Liver (tissue), 8 donors: ENCODE measurements at regions not wholly inside any gene's neighbourhood (a gene's known extent, or its start where the extent isn't known, plus 50 kb on each side); places are given as distances from the start of the nearest gene placed in this dataset.

Experiments used
- DNase-seq: peaks from one replicate; pipeline ENCODE4 v3.0.0-alpha.2; 2017; ENCODE audit warnings: low spot score
- H3K27ac ChIP-seq, 2 donors: one replicate each; pipeline ENCODE4 v1.7.0; 2013; ENCODE audit warnings: inconsistent platforms in 2 of 2, low read length in 2 of 2, control low read depth in 1 of 2, low read depth in 1 of 2, mild to moderate bottlenecking in 1 of 2
- H3K27me3 ChIP-seq, 4 donors: one replicate each; pipeline versions ENCODE4 v1.6.1 to v1.7.0; 2013; ENCODE audit warnings: low read length in 3 of 4, inconsistent platforms in 1 of 4, mild to moderate bottlenecking in 1 of 4, moderate library complexity in 1 of 4; ENCODE audit not compliant: control insufficient read depth in 4 of 4, insufficient read depth in 4 of 4
- H3K36me3 ChIP-seq, 4 donors: one replicate each; pipeline versions ENCODE4 v1.6.1 to v1.7.0; 2013; ENCODE audit warnings: low read length in 3 of 4, mild to moderate bottlenecking in 3 of 4, low read depth in 1 of 4, moderate library complexity in 1 of 4; ENCODE audit not compliant: control insufficient read depth in 4 of 4, insufficient read depth in 3 of 4
- H3K4me1 ChIP-seq, 4 donors: one replicate each; pipeline versions ENCODE4 v1.6.1 to v1.7.0; 2013; ENCODE audit warnings: low read length in 3 of 4, mild to moderate bottlenecking in 3 of 4, moderate library complexity in 1 of 4; ENCODE audit not compliant: control insufficient read depth in 4 of 4, insufficient read depth in 4 of 4
- H3K4me3 ChIP-seq, 3 donors: one replicate each; pipeline versions ENCODE4 v1.6.1 to v1.7.0; 2013; ENCODE audit warnings: low read length in 3 of 3, control low read depth in 1 of 3, low read depth in 1 of 3, mild to moderate bottlenecking in 1 of 3
- H3K9ac ChIP-seq, 2 donors: one replicate each; pipeline ENCODE4 v1.7.0; 2013; ENCODE audit warnings: low read length in 2 of 2, mild to moderate bottlenecking in 2 of 2, moderate library complexity in 2 of 2, control low read depth in 1 of 2, low read depth in 1 of 2
- H3K9me3 ChIP-seq, 4 donors: one replicate each; pipeline versions ENCODE4 v1.6.1 to v1.7.0; 2013; ENCODE audit warnings: low read length in 3 of 4; ENCODE audit not compliant: control insufficient read depth in 4 of 4
- ATF3 ChIP-seq: IDR thresholded peaks from 2 replicates; pipeline ENCODE4 v1.6.1; 2016; ENCODE audit warnings: antibody characterized with exemption
- CTCF ChIP-seq: fragments of 150-350 bp; IDR thresholded peaks from 2 replicates; pipeline ENCODE4 v1.5.1; 2017; ENCODE audit warnings: improper control_type of control experiment, low read depth, low read length; ENCODE audit not compliant: missing input control
- EGR1 ChIP-seq, 2 donors: IDR thresholded peaks; 2 replicates each; pipeline ENCODE4 v1.6.1; 2016 to 2018; ENCODE audit warnings: antibody characterized with exemption in 2 of 2, low read depth in 2 of 2
- FOXA1 ChIP-seq: IDR thresholded peaks from 2 replicates; pipeline ENCODE4 v1.6.1; 2016; ENCODE audit warnings: antibody characterized with exemption
- FOXA2 ChIP-seq: IDR thresholded peaks from 2 replicates; pipeline ENCODE4 v1.6.1; 2016; ENCODE audit warnings: antibody characterized with exemption
- GABPA ChIP-seq, 2 donors: IDR thresholded peaks in 1 of 2; conservative IDR thresholded peaks in 1 of 2; 2 replicates each; pipeline ENCODE4 v1.6.1; 2016; ENCODE audit warnings: antibody characterized with exemption in 2 of 2, mild to moderate bottlenecking in 1 of 2, moderate library complexity in 1 of 2
- HNF4A ChIP-seq, 2 donors: conservative IDR thresholded peaks; 2 replicates each; pipeline ENCODE4 v1.6.1; 2016; ENCODE audit warnings: antibody characterized with exemption in 2 of 2, mild to moderate bottlenecking in 2 of 2
- HNF4G ChIP-seq: IDR thresholded peaks from 2 replicates; pipeline ENCODE4 v1.6.1; 2016; ENCODE audit warnings: antibody characterized with exemption
- JUND ChIP-seq, 2 donors: IDR thresholded peaks; 2 replicates each; pipeline ENCODE4 v1.6.1; 2016; ENCODE audit warnings: antibody characterized with exemption in 2 of 2
- MAX ChIP-seq: IDR thresholded peaks from 2 replicates; pipeline ENCODE4 v1.6.1; 2016; ENCODE audit warnings: antibody characterized with exemption
- NR2F2 ChIP-seq: IDR thresholded peaks from 2 replicates; pipeline ENCODE4 v1.6.1; 2016; ENCODE audit warnings: antibody characterized with exemption
- RAD21 ChIP-seq, 2 donors: IDR thresholded peaks; 2 replicates each; pipeline ENCODE4 v1.6.1; 2016; ENCODE audit warnings: antibody characterized with exemption in 2 of 2, mild to moderate bottlenecking in 2 of 2
- REST ChIP-seq: IDR thresholded peaks from 2 replicates; pipeline ENCODE4 v1.6.1; 2016; ENCODE audit warnings: antibody characterized with exemption, mild to moderate bottlenecking
- RXRA ChIP-seq, 2 donors: IDR thresholded peaks; 2 replicates each; pipeline ENCODE4 v1.6.1; 2017 to 2018; ENCODE audit warnings: antibody characterized with exemption in 2 of 2, mild to moderate bottlenecking in 1 of 2
- SP1 ChIP-seq: IDR thresholded peaks from 2 replicates; pipeline ENCODE4 v1.6.1; 2018; ENCODE audit warnings: antibody characterized with exemption, mild to moderate bottlenecking
- TAF1 ChIP-seq: conservative IDR thresholded peaks from 2 replicates; pipeline ENCODE4 v1.6.1; 2016; ENCODE audit warnings: antibody characterized with exemption, mild to moderate bottlenecking
- YY1 ChIP-seq: IDR thresholded peaks from 2 replicates; pipeline ENCODE4 v1.6.1; 2016; ENCODE audit warnings: antibody characterized with exemption, mild to moderate bottlenecking
- WGBS: extraction: QIAGEN DNeasy Blood & Tissue Kit; methylation state at CpG from one replicate; pipeline ENCODE4 v1.1.7; 2013; 5-methylcytosine and 5-hydroxymethylcytosine counted together
- donor health status: healthy.
- donor health status: healthy.
- donor health status: healthy.
- donor health status: healthy.
- donor health status: healthy.

GRCh38 chr2:224165901-224166319 is 126.8 kb upstream of the SERPINE2 start (continued):
- no peak for TF ChIP-seq CTCF

- Histone ChIP-seq H3K27me3 (no peaks in the 10 kb centered on the region), H3K9ac (no peak overlapping the region), H3K27ac (no peak overlapping the region), H3K36me3 (no peaks in the 10 kb centered on the region), H3K4me1 (no peaks in the 10 kb centered on the region), H3K9me3 (no peaks in the 10 kb centered on the region), H3K4me3 (no peak overlapping the region)
- no peak for DNase-seq
- TF ChIP-seq MAX (no peak), HNF4A (conservative IDR thresholded peaks at IDR 0.05) (no peak), EGR1 (IDR thresholded peaks at IDR 0.05; ENCODE audit: low read depth in 2 of 2) (no peak), NR2F2 (no peak), FOXA1 (no peak), RXRA (IDR thresholded peaks at IDR 0.05) (no peak), SP1 (no peak), ATF3 (no peak), JUND (IDR thresholded peaks at IDR 0.05) (no peak), REST (no peak)
- 83% methylated on average over 4 of the region's 4 CpGs for WGBS
Measured at GRCh38 chr2:224163566-224164307, 124.7 kb upstream of the SERPINE2 start.

GRCh38 chr2:224162122-224162521 is 123.0 kb upstream of the SERPINE2 start:
- no peak for TF ChIP-seq TAF1
- TF ChIP-seq HNF4G, result no peak
- no peak for TF ChIP-seq ATF3
- no peak for TF ChIP-seq EGR1 (IDR thresholded peaks at IDR 0.05; ENCODE audit: low read depth in 2 of 2)
- TF ChIP-seq CTCF, result no peak
- TF ChIP-seq FOXA2, result no peak
- no peak for TF ChIP-seq MAX
- TF ChIP-seq RAD21 (IDR thresholded peaks at IDR 0.05), result no peak
- TF ChIP-seq HNF4A (conservative IDR thresholded peaks at IDR 0.05), result no peak
- no peak for TF ChIP-seq GABPA (IDR thresholded peaks at IDR 0.05 in 1 of 2, conservative IDR thresholded peaks at IDR 0.05 in 1 of 2)
- no peak for TF ChIP-seq NR2F2
- TF ChIP-seq YY1, result no peak
- no peak for TF ChIP-seq JUND (IDR thresholded peaks at IDR 0.05)
- no peak for TF ChIP-seq FOXA1
- no peak for TF ChIP-seq SP1
- TF ChIP-seq RXRA (IDR thresholded peaks at IDR 0.05), result no peak
- no peak overlapping the region for H3K27ac ChIP-seq
- no peak for DNase-seq
- H3K27me3 ChIP-seq, result no peaks in the 10 kb centered on the region
- no peaks in the 10 kb centered on the region for H3K9me3 ChIP-seq
- H3K4me1 ChIP-seq, result no peaks in the 10 kb centered on the region
- no peak overlapping the region for H3K9ac ChIP-seq
- H3K36me3 ChIP-seq, result no peaks in the 10 kb centered on the region
- 58% methylated on average over 2 of the region's 2 CpGs for WGBS
- H3K4me3 ChIP-seq, result no peak overlapping the region
